ENCODE measurements at regions not wholly inside any gene's neighbourhood (a gene's known extent, or its start where the extent isn't known, plus 50 kb on each side); places are given as distances from the start of the nearest gene placed in this dataset.

DNA sequence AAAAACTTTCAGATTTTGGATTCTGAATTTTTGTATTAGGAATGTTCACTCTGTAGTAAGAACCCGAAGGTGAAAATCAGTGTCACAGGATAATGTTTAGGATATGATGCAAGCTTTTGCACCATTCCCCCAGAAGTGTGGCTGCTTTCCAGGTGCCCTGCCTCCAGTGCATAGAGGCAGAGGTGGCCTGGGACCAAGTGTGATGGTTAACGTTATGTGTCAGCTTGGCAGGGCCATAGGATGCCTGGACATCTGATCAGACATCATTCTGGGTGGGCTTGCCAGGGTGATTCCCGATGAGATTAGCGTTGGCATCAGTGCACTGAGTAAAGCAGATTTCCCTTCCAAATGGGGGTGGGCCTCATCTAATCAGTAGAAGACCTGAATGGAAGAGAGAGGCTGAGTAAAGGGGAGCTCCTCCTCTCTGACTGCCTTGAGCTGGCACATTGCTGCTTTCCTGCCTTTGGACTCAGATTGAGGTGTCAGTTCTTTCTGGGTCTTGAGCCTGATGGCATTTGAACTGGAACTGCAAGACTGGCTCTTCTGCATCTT is 177.4 kb upstream of the HS6ST1 start:
- 90% methylated on average over 4 of the region's 4 CpGs for WGBS

More for the DNA sequence above, 177.4 kb upstream of the HS6ST1 start:
- peaks cover 0 to 8% (median 0%) of the 10 kb centered on the region in 4 donors for H3K9me3 ChIP-seq (ENCODE audit: control insufficient read depth in 4 of 4, low read length in 3 of 4)
- H3K9ac ChIP-seq (ENCODE audit: low read depth in 1 of 2, low read length in 2 of 2), result no peak overlapping the region
- H3K27ac ChIP-seq (ENCODE audit: low read depth in 1 of 2, low read length in 2 of 2), result no peak overlapping the region
- H3K4me1 ChIP-seq (ENCODE audit: control insufficient read depth in 4 of 4, insufficient read depth in 4 of 4, low read length in 3 of 4), result no peaks in the 10 kb centered on the region
- no peak for DNase-seq (ENCODE audit: low spot score)
- TF ChIP-seq SP1 (IDR thresholded peaks at IDR 0.05), result no peak
- no peak for TF ChIP-seq RAD21 (IDR thresholded peaks at IDR 0.05)
- TF ChIP-seq HNF4A (conservative IDR thresholded peaks at IDR 0.05), result no peak
- TF ChIP-seq GABPA (IDR thresholded peaks at IDR 0.05 in 1 of 2, conservative IDR thresholded peaks at IDR 0.05 in 1 of 2), result no peak
- no peak for TF ChIP-seq HNF4G (IDR thresholded peaks at IDR 0.05)
- TF ChIP-seq, protein P1, sequence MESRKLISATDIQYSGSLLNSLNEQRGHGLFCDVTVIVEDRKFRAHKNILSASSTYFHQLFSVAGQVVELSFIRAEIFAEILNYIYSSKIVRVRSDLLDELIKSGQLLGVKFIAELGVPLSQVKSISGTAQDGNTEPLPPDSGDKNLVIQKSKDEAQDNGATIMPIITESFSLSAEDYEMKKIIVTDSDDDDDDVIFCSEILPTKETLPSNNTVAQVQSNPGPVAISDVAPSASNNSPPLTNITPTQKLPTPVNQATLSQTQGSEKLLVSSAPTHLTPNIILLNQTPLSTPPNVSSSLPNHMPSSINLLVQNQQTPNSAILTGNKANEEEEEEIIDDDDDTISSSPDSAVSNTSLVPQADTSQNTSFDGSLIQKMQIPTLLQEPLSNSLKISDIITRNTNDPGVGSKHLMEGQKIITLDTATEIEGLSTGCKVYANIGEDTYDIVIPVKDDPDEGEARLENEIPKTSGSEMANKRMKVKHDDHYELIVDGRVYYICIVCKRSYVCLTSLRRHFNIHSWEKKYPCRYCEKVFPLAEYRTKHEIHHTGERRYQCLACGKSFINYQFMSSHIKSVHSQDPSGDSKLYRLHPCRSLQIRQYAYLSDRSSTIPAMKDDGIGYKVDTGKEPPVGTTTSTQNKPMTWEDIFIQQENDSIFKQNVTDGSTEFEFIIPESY (IDR thresholded peaks at IDR 0.05), result no peak
- TF ChIP-seq, protein P2, sequence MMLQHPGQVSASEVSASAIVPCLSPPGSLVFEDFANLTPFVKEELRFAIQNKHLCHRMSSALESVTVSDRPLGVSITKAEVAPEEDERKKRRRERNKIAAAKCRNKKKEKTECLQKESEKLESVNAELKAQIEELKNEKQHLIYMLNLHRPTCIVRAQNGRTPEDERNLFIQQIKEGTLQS (IDR thresholded peaks at IDR 0.05), result no peak
- no peak for TF ChIP-seq YY1 (IDR thresholded peaks at IDR 0.05)
- TF ChIP-seq, protein P3, sequence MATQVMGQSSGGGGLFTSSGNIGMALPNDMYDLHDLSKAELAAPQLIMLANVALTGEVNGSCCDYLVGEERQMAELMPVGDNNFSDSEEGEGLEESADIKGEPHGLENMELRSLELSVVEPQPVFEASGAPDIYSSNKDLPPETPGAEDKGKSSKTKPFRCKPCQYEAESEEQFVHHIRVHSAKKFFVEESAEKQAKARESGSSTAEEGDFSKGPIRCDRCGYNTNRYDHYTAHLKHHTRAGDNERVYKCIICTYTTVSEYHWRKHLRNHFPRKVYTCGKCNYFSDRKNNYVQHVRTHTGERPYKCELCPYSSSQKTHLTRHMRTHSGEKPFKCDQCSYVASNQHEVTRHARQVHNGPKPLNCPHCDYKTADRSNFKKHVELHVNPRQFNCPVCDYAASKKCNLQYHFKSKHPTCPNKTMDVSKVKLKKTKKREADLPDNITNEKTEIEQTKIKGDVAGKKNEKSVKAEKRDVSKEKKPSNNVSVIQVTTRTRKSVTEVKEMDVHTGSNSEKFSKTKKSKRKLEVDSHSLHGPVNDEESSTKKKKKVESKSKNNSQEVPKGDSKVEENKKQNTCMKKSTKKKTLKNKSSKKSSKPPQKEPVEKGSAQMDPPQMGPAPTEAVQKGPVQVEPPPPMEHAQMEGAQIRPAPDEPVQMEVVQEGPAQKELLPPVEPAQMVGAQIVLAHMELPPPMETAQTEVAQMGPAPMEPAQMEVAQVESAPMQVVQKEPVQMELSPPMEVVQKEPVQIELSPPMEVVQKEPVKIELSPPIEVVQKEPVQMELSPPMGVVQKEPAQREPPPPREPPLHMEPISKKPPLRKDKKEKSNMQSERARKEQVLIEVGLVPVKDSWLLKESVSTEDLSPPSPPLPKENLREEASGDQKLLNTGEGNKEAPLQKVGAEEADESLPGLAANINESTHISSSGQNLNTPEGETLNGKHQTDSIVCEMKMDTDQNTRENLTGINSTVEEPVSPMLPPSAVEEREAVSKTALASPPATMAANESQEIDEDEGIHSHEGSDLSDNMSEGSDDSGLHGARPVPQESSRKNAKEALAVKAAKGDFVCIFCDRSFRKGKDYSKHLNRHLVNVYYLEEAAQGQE (IDR thresholded peaks at IDR 0.05), result no peak
- TF ChIP-seq, protein P4, sequence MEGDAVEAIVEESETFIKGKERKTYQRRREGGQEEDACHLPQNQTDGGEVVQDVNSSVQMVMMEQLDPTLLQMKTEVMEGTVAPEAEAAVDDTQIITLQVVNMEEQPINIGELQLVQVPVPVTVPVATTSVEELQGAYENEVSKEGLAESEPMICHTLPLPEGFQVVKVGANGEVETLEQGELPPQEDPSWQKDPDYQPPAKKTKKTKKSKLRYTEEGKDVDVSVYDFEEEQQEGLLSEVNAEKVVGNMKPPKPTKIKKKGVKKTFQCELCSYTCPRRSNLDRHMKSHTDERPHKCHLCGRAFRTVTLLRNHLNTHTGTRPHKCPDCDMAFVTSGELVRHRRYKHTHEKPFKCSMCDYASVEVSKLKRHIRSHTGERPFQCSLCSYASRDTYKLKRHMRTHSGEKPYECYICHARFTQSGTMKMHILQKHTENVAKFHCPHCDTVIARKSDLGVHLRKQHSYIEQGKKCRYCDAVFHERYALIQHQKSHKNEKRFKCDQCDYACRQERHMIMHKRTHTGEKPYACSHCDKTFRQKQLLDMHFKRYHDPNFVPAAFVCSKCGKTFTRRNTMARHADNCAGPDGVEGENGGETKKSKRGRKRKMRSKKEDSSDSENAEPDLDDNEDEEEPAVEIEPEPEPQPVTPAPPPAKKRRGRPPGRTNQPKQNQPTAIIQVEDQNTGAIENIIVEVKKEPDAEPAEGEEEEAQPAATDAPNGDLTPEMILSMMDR (IDR thresholded peaks at IDR 0.05; ENCODE audit: low read depth, low read length, missing input control), result no peak
- TF ChIP-seq, protein P5, sequence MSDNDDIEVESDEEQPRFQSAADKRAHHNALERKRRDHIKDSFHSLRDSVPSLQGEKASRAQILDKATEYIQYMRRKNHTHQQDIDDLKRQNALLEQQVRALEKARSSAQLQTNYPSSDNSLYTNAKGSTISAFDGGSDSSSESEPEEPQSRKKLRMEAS (IDR thresholded peaks at IDR 0.05), result no peak
- TF ChIP-seq RXRA (IDR thresholded peaks at IDR 0.05), result no peak
- TF ChIP-seq EGR1 (IDR thresholded peaks at IDR 0.05; ENCODE audit: low read depth in 2 of 2), result no peak
- TF ChIP-seq TAF1 (conservative IDR thresholded peaks at IDR 0.05), result no peak
- TF ChIP-seq NR2F2 (IDR thresholded peaks at IDR 0.05), result no peak
- TF ChIP-seq FOXA1 (IDR thresholded peaks at IDR 0.05), result no peak
- no peaks in the 10 kb centered on the region for H3K27me3 ChIP-seq (ENCODE audit: control insufficient read depth in 4 of 4, insufficient read depth in 4 of 4, low read length in 3 of 4)
- no peaks in the 10 kb centered on the region for H3K36me3 ChIP-seq (ENCODE audit: control insufficient read depth in 4 of 4, insufficient read depth in 3 of 4, low read depth in 1 of 4, low read length in 3 of 4)
- no peak overlapping the region for H3K4me3 ChIP-seq (ENCODE audit: low read depth in 1 of 3, low read length in 3 of 3)

Data from liver (tissue), 8 donors.